Thyroid gland (tissue), 4 donors: ENCODE measurements at regions not wholly inside any gene's neighbourhood (a gene's known extent, or its start where the extent isn't known, plus 50 kb on each side); places are given as distances from the start of the nearest gene placed in this dataset.

Experiments used
- CTCF ChIP-seq, 6 experiments: fragments of 200-600 bp in 3 of 6; fragments of 450-650 bp in 3 of 6; sonication (generic) in 3 of 6; IDR thresholded peaks; one replicate each; pipeline ENCODE4 v1.5.1; 2016 to 2019; ENCODE audit warnings: antibody characterized with exemption in 6 of 6, mild to moderate bottlenecking in 2 of 6, inconsistent platforms in 1 of 6, moderate library complexity in 1 of 6
- POLR2A ChIP-seq, 2 donors: fragments of 450-650 bp; IDR thresholded peaks; one replicate each; pipeline ENCODE4 v1.6.1; 2017; ENCODE audit warnings: antibody characterized with exemption in 2 of 2, mild to moderate bottlenecking in 2 of 2, moderate library complexity in 1 of 2

- TF ChIP-seq CTCF (IDR thresholded peaks at IDR 0.05) = no peak
- TF ChIP-seq POLR2A (IDR thresholded peaks at IDR 0.05) = no peak
These were observed 531.3 kb upstream of the MKI67 start for GRCh38 chr10:128657548-128657947.
